ENCODE measurements at regions not wholly inside any gene's neighbourhood (a gene's known extent, or its start where the extent isn't known, plus 50 kb on each side); places are given as distances from the start of the nearest gene placed in this dataset.
A peak's percentile ranks its signal among the peaks of the same experiment; 100 is the strongest.

GRCh38 chr4:165605811-165606210 lies 227.0 kb downstream of the CPE start:
- TF ChIP-seq POLR2AphosphoS5 (IDR thresholded peaks at IDR 0.05; ENCODE audit: insufficient read depth, low read depth, low read length) (no peak), CTCF (IDR thresholded peaks at IDR 0.05; ENCODE audit: extremely low read depth in 1 of 2, insufficient read depth in 1 of 2, low read depth in 1 of 2, low read length in 2 of 2) (no peak), POLR2A (IDR thresholded peaks at IDR 0.05; ENCODE audit: low read depth, low read length) (no peak), MAX (IDR thresholded peaks at IDR 0.05; ENCODE audit: insufficient read depth, insufficient read length) (no peak), JUN (IDR thresholded peaks at IDR 0.05; ENCODE audit: borderline replicate concordance, insufficient read depth, insufficient read length, low read depth) (peak; percentile 44)
